T-cell (primary cell): ENCODE measurements at regions not wholly inside any gene's neighbourhood (a gene's known extent, or its start where the extent isn't known, plus 50 kb on each side); places are given as distances from the start of the nearest gene placed in this dataset.

Source experiments
- ATAC-seq, 4 experiments: fragments of 200-7000 bp in 3 of 4; fragments of 150-1000 bp in 1 of 4; cut with Tn5 transposase; replicated peaks in 1 of 4; 1 replicate in 3 of 4; 2 replicates in 1 of 4; pipeline ENCODE4 v1.10.0; 2021; ENCODE audit warnings: moderate library complexity in 3 of 4, mild to moderate bottlenecking in 2 of 4, moderate number of reproducible peaks in 1 of 4
- CTCF ChIA-PET, 2 donors: fragments of 300-600 bp; sonication (Branson Sonifier 250); formaldehyde crosslinking; loops; one replicate each; lab custom pipeline; 2022; ENCODE audit warnings: antibody characterized with exemption in 2 of 2; lab: Charles Lee
- POLR2A ChIA-PET, 2 donors: fragments of 300-600 bp; sonication (Branson Sonifier 250); formaldehyde crosslinking; loops; one replicate each; lab custom pipeline; 2022; ENCODE audit warnings: antibody characterized with exemption in 2 of 2; lab: Charles Lee
- DNase-seq, 35 experiments: peaks; one replicate each; pipeline versions ENCODE4 v3.0.0 to v3.0.0-alpha.2; 2013 to 2023
- H3K27ac ChIP-seq: one replicate; pipeline ENCODE4 v1.5.1; 2013; ENCODE audit warnings: low read length
- H3K27me3 ChIP-seq, 2 experiments: replicated peaks in 1 of 2; 1 replicate in 1 of 2; 2 replicates in 1 of 2; pipeline versions ENCODE4 v1.6.1 to v1.7.0; 2013; ENCODE audit warnings: low read length in 1 of 2, mixed read lengths in 1 of 2; ENCODE audit not compliant: control insufficient read depth in 2 of 2, insufficient read depth in 2 of 2; ENCODE audit errors: extremely low read depth in 1 of 2
- H3K36me3 ChIP-seq, 2 donors: 1 replicate in 1 of 2; 2 replicates in 1 of 2; pipeline versions ENCODE4 v1.6.1 to v1.7.0; 2013; ENCODE audit warnings: low read length in 1 of 2; ENCODE audit not compliant: control insufficient read depth in 2 of 2, insufficient read depth in 1 of 2; ENCODE audit errors: extremely low read depth in 1 of 2
- H3K4me1 ChIP-seq, 2 experiments: 1 replicate in 1 of 2; 2 replicates in 1 of 2; pipeline versions ENCODE4 v1.6.1 to v1.7.0; 2013; ENCODE audit warnings: low read length in 2 of 2, mixed read lengths in 1 of 2; ENCODE audit not compliant: insufficient read depth in 2 of 2, control insufficient read depth in 1 of 2; ENCODE audit errors: extremely low read depth in 1 of 2
- H3K4me3 ChIP-seq, 2 donors: 1 replicate in 1 of 2; 2 replicates in 1 of 2; pipeline versions ENCODE4 v1.5.1 to v1.7.0; 2013; ENCODE audit warnings: mild to moderate bottlenecking in 2 of 2, low read length in 1 of 2, moderate library complexity in 1 of 2; ENCODE audit not compliant: control insufficient read depth in 1 of 2; ENCODE audit errors: extremely low read depth in 1 of 2
- H3K9me3 ChIP-seq: 2 replicates; pipeline ENCODE4 v1.7.0; 2013
- H3K27ac Mint-ChIP-seq, 2 donors: one replicate each; pipeline ENCODE4 v1.8.0; 2020 to 2021; ENCODE audit warnings: mild to moderate bottlenecking in 2 of 2, mixed read lengths in 2 of 2
- H3K27me3 Mint-ChIP-seq, 2 donors: one replicate each; pipeline ENCODE4 v1.8.0; 2021 to 2022; ENCODE audit warnings: mixed read lengths in 2 of 2
- H3K36me3 Mint-ChIP-seq: one replicate; pipeline ENCODE4 v1.8.0; 2021; ENCODE audit warnings: mixed read lengths
- H3K4me1 Mint-ChIP-seq, 3 donors: one replicate each; pipeline ENCODE4 v1.8.0; 2020 to 2022; ENCODE audit warnings: mixed read lengths in 3 of 3, mild to moderate bottlenecking in 1 of 3
- H3K4me3 Mint-ChIP-seq, 3 donors: one replicate each; pipeline ENCODE4 v1.8.0; 2020 to 2022; ENCODE audit warnings: mild to moderate bottlenecking in 3 of 3, mixed read lengths in 3 of 3, moderate library complexity in 3 of 3
- H3K9me3 Mint-ChIP-seq, 3 donors: one replicate each; pipeline ENCODE4 v1.8.0; 2020 to 2022; ENCODE audit warnings: mixed read lengths in 3 of 3
- WGBS: methylation state at CpG from one replicate; pipeline ENCODE4 v1.1.5; 2013; ENCODE audit warnings: missing lambda C conversion rate; ENCODE audit not compliant: insufficient coverage; 5-methylcytosine and 5-hydroxymethylcytosine counted together

GRCh38 chr3:194827486-194827885 lies 141.8 kb downstream of the FAM43A start:
- ChIA-PET CTCF (interaction anchor here in 1 of 2 donors (0.5 kb wide), 1 partner anchor 431 kb away, joined by 4 read pairs; no protein-coding TSS in a partner anchor), POLR2A (no interaction called here)
- no peaks in the 10 kb centered on the region for H3K4me1 ChIP-seq
- H3K9me3 ChIP-seq, result no peaks in the 10 kb centered on the region
- no CpG with 5 or more reads among the region's 1 CpG for WGBS
- no peaks in the 10 kb centered on the region for H3K36me3 ChIP-seq
- Mint-ChIP-seq H3K27me3 (peaks cover 0 to 5% of the 10 kb centered on the region in 2 donors), H3K27ac (no peak overlapping the region), H3K9me3 (no peaks in the 10 kb centered on the region), H3K36me3 (no peaks in the 10 kb centered on the region), H3K4me3 (no peak overlapping the region), H3K4me1 (peaks cover 0 to 4% (median 0%) of the 10 kb centered on the region in 3 donors)
- H3K27me3 ChIP-seq, result peaks cover 0 to 2% of the 10 kb centered on the region in 2 experiments
- ATAC-seq (no peak), DNase-seq (no peak)
- no peak overlapping the region for H3K27ac ChIP-seq
- no peak overlapping the region for H3K4me3 ChIP-seq

- H3K4me1 ChIP-seq, result no peaks in the 10 kb centered on the region
- CTCF ChIA-PET, result no interaction called here
- peaks cover 0 to 2% of the 10 kb centered on the region in 2 experiments for H3K27me3 ChIP-seq
- no peak overlapping the region for H3K4me3 Mint-ChIP-seq
- 80% methylated on average over 2 of the region's 6 CpGs for WGBS
- DNase-seq (no peak), ATAC-seq (no peak)
- peaks cover 0 to 5% of the 10 kb centered on the region in 2 donors for H3K27me3 Mint-ChIP-seq
- no peak overlapping the region for H3K27ac ChIP-seq
- H3K4me1 Mint-ChIP-seq, result peaks cover 0 to 4% (median 0%) of the 10 kb centered on the region in 3 donors
- H3K36me3 ChIP-seq, result no peaks in the 10 kb centered on the region
- H3K4me3 ChIP-seq, result no peak overlapping the region
- H3K27ac Mint-ChIP-seq, result no peak overlapping the region
- H3K9me3 ChIP-seq, result no peaks in the 10 kb centered on the region
- H3K9me3 Mint-ChIP-seq, result no peaks in the 10 kb centered on the region
- H3K36me3 Mint-ChIP-seq, result no peaks in the 10 kb centered on the region
- POLR2A ChIA-PET, result no interaction called here
Observed at GRCh38 chr3:194828116-194828515, 142.4 kb downstream of the FAM43A start.

DNA sequence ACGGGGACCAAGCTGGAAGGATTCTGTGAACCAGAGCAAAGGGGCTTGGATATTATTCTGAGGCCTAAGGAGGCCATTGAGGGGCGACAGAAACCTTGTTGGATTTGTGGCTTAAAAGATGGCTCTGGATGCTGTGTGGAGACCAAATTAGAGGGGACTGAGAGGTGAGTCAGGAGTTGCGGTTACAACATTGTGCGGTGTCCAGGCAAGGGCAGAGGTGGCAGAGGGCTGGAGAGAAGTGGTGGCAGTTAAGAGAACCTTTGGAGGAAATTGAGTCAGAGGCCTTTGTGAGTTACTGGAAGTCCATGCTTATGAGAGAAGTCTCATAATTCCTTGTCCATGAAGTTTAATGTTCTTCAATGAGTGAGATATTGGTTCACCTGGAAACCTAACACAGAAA lies 143.2 kb downstream of the FAM43A start:
- no peak for DNase-seq
- H3K9me3 ChIP-seq, result no peaks in the 10 kb centered on the region
- Mint-ChIP-seq H3K9me3 (no peaks in the 10 kb centered on the region), H3K27me3 (peaks cover 0 to 4% of the 10 kb centered on the region in 2 donors), H3K4me1 (peaks cover 0 to 3% (median 0%) of the 10 kb centered on the region in 3 donors), H3K36me3 (no peaks in the 10 kb centered on the region), H3K27ac (no peak overlapping the region), H3K4me3 (no peak overlapping the region)
- H3K27me3 ChIP-seq, result peaks cover 0 to 2% of the 10 kb centered on the region in 2 experiments
- no peak overlapping the region for H3K27ac ChIP-seq
- ChIA-PET POLR2A (no interaction called here), CTCF (no interaction called here)
- no peak overlapping the region for H3K4me3 ChIP-seq
- no peak for ATAC-seq
- no peaks in the 10 kb centered on the region for H3K36me3 ChIP-seq
- WGBS, result 87% methylated on average over 4 of the region's 4 CpGs
- no peaks in the 10 kb centered on the region for H3K4me1 ChIP-seq

GRCh38 chr3:194830401-194830800 lies 144.7 kb downstream of the FAM43A start:
- ChIA-PET CTCF (no interaction called here), POLR2A (no interaction called here)
- WGBS, result 75% methylated on average over 4 of the region's 6 CpGs
- no peaks in the 10 kb centered on the region for H3K4me1 ChIP-seq
- no peaks in the 10 kb centered on the region for H3K36me3 ChIP-seq
- DNase-seq (no peak), ATAC-seq (no peak)
- no peak overlapping the region for H3K27ac Mint-ChIP-seq
- H3K27me3 Mint-ChIP-seq, result no peaks in the 10 kb centered on the region
- no peaks in the 10 kb centered on the region for H3K36me3 Mint-ChIP-seq
- H3K9me3 Mint-ChIP-seq, result no peaks in the 10 kb centered on the region
- H3K27me3 ChIP-seq, result peaks cover 0 to 2% of the 10 kb centered on the region in 2 experiments
- no peak overlapping the region for H3K4me3 Mint-ChIP-seq
- H3K4me3 ChIP-seq, result no peak overlapping the region
- no peaks in the 10 kb centered on the region for H3K4me1 Mint-ChIP-seq
- no peak overlapping the region for H3K27ac ChIP-seq
- H3K9me3 ChIP-seq, result no peaks in the 10 kb centered on the region

DNA sequence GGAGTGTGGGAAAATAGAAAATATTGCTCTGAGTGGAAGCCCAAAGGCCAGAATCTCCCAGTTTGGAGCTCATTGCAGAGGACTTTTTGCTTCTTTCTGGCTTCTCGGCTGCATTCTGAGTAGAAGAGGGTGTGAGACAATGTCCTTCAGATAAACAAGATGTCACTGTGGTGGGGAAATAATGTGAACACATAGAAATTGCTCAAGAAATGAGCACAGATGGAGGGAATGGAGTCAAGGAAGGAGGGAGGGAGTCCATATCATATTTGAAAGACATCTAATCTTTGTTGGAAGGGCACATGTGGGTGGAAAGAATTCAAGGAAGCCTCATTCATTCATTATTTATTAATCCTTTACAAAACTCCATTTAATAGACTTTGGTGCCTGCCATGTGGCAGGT lies 145.3 kb downstream of the FAM43A start:
- DNase-seq, result no peak
- no peaks in the 10 kb centered on the region for H3K36me3 Mint-ChIP-seq
- POLR2A ChIA-PET, result no interaction called here

GRCh38 chr3:194832346-194833104 lies 146.8 kb downstream of the FAM43A start:
- Mint-ChIP-seq H3K27ac (no peak overlapping the region), H3K27me3 (peaks cover 0 to 1% of the 10 kb centered on the region in 2 donors), H3K4me3 (no peak overlapping the region), H3K36me3 (no peaks in the 10 kb centered on the region), H3K4me1 (no peaks in the 10 kb centered on the region), H3K9me3 (no peaks in the 10 kb centered on the region)
- Histone ChIP-seq H3K9me3 (no peaks in the 10 kb centered on the region), H3K27ac (no peak overlapping the region), H3K27me3 (peaks cover 0 to 2% of the 10 kb centered on the region in 2 experiments), H3K4me1 (no peaks in the 10 kb centered on the region), H3K4me3 (no peak overlapping the region), H3K36me3 (no peaks in the 10 kb centered on the region)
- 77% methylated on average over 5 of the region's 5 CpGs for WGBS
- POLR2A ChIA-PET, result no interaction called here
- DNase-seq (no peak), ATAC-seq (no peak)
- CTCF ChIA-PET, result no interaction called here

More for the DNA sequence above, 145.3 kb downstream of the FAM43A start:
- Histone ChIP-seq H3K4me1 (no peaks in the 10 kb centered on the region), H3K4me3 (no peak overlapping the region), H3K27ac (no peak overlapping the region), H3K9me3 (no peaks in the 10 kb centered on the region), H3K27me3 (peaks cover 0 to 2% of the 10 kb centered on the region in 2 experiments), H3K36me3 (no peaks in the 10 kb centered on the region)
- Mint-ChIP-seq H3K27ac (no peak overlapping the region), H3K4me1 (no peaks in the 10 kb centered on the region), H3K9me3 (no peaks in the 10 kb centered on the region), H3K27me3 (no peaks in the 10 kb centered on the region), H3K4me3 (no peak overlapping the region)
- ATAC-seq, result no peak
- CTCF ChIA-PET, result interaction anchor here in 1 of 2 donors (0.5 kb wide), 1 partner anchor 99 kb away, joined by 4 read pairs; no protein-coding TSS in a partner anchor
- WGBS, result 100% methylated on average over 1 of the region's 1 CpG
